ENCODE measurements at regions not wholly inside any gene's neighbourhood (a gene's known extent, or its start where the extent isn't known, plus 50 kb on each side); places are given as distances from the start of the nearest gene placed in this dataset.
A peak's percentile ranks its signal among the peaks of the same experiment; 100 is the strongest.

GRCh38 chr18:24975496-24976372 lies 376.2 kb downstream of the ZNF521 start:
- Histone ChIP-seq H3K9me3 (ENCODE audit: insufficient read depth in 2 of 2, low read depth in 1 of 2, low read length in 1 of 2) (no peaks in the 10 kb centered on the region), H3K79me1 (ENCODE audit: low read depth, low read length) (no peaks in the 10 kb centered on the region; the same call in 1 of the 2 replicates), H4K8ac (ENCODE audit: extremely low read depth, insufficient read depth, low read length) (no peak overlapping the region), H3K4me3 (ENCODE audit: extremely low read depth in 1 of 4, insufficient read depth in 2 of 4, low read depth in 3 of 4, low read length in 4 of 4) (no peak overlapping the region), H3K18ac (ENCODE audit: extremely low read depth, low read length) (no peak overlapping the region), H3K4me2 (ENCODE audit: insufficient read depth in 1 of 2, low read depth in 2 of 2, low read length in 2 of 2) (no peak overlapping the region), H3K36me3 (ENCODE audit: control insufficient read depth in 2 of 4, insufficient read depth in 4 of 4, low read length in 3 of 4) (no peaks in the 10 kb centered on the region), H3K4me1 (replicated peaks in 1 of 4; ENCODE audit: control insufficient read depth in 3 of 4, insufficient read depth in 4 of 4, low read length in 3 of 4) (peaks cover 0 to 7% (median 3%) of the 10 kb centered on the region in 4 experiments; a peak in 5 of 7 replicates), H2BK20ac (ENCODE audit: low read length) (no peak overlapping the region), H4K5ac (ENCODE audit: insufficient read length, low read depth, low read length) (no peak overlapping the region), H2AFZ (ENCODE audit: low read length) (no peak overlapping the region), H3K79me2 (ENCODE audit: control insufficient read depth in 1 of 2, insufficient read depth in 2 of 2, low read length in 2 of 2) (no peaks in the 10 kb centered on the region), H3K23ac (ENCODE audit: insufficient read length) (no peak overlapping the region), H2BK5ac (ENCODE audit: low read depth, low read length) (no peak overlapping the region), H3K9ac (replicated peaks in 1 of 4; ENCODE audit: extremely low read depth in 1 of 4, low read depth in 3 of 4, low read length in 3 of 4) (no peak overlapping the region), H3K27ac (ENCODE audit: low read depth, low read length) (no peak overlapping the region), H4K91ac (replicated peaks; ENCODE audit: insufficient read length, low read length) (no peak overlapping the region), H2AK5ac (ENCODE audit: low read depth, low read length) (no peak overlapping the region), H4K20me1 (replicated peaks in 1 of 2; ENCODE audit: control insufficient read depth in 1 of 2, insufficient read depth in 2 of 2, low read length in 2 of 2) (no peaks in the 10 kb centered on the region), H3K56ac (replicated peaks; ENCODE audit: insufficient read length, low read depth, low read length) (no peak overlapping the region), H3K27me3 (replicated peaks in 1 of 4; ENCODE audit: control insufficient read depth in 3 of 4, extremely low read depth in 1 of 4, insufficient read depth in 3 of 4, low read length in 3 of 4) (no peaks in the 10 kb centered on the region; a peak in 2 of 7 replicates), H2BK12ac (ENCODE audit: low read depth, low read length) (no peak overlapping the region), H2BK120ac (replicated peaks; ENCODE audit: low read depth, low read length) (no peak overlapping the region), H3K14ac (ENCODE audit: insufficient read length) (no peak overlapping the region), H3K4ac (replicated peaks; ENCODE audit: insufficient read length, low read depth, low read length) (no peak overlapping the region), H3K23me2 (ENCODE audit: low read depth, low read length) (no peaks in the 10 kb centered on the region), H2BK15ac (ENCODE audit: low read length) (no peak overlapping the region)
- DNase-seq (ENCODE audit: low read depth in 1 of 2, low spot score in 2 of 2) (peak in 1 of 2 experiments; percentile 22), FAIRE-seq (peak; percentile 7)
- 81% methylated on average over 6 of the region's 6 CpGs; no CpG with 5 or more reads in 1 of the 2 experiments for WGBS, 2 experiments (ENCODE audit: extremely low coverage in 1 of 2, insufficient coverage in 1 of 2, insufficient read length in 1 of 2, insufficient replicate concordance in 2 of 2, low coverage in 1 of 2, low lambda C conversion rate in 2 of 2, missing lambda C conversion rate in 1 of 2)
- ChIA-PET POLR2A (ENCODE audit: partially characterized antibody) (no interaction called here), CTCF (ENCODE audit: partially characterized antibody) (interaction anchor here (0.6 to 2.4 kb wide), 6 partner anchors 9 to 68 kb away, joined by 3 to 4 read pairs (median 4); no protein-coding TSS in a partner anchor)
- TF ChIP-seq RAD21 (IDR thresholded peaks at IDR 0.05 in 1 of 2, conservative IDR thresholded peaks at IDR 0.05 in 1 of 2; ENCODE audit: low read depth in 2 of 2, low read length in 2 of 2): no peak
- TF ChIP-seq POU5F1 (IDR thresholded peaks at IDR 0.05; ENCODE audit: low read depth, low read length): no peak
- no peak for TF ChIP-seq SIX5 (IDR thresholded peaks at IDR 0.05; ENCODE audit: low read depth, low read length)
- TF ChIP-seq YY1 (IDR thresholded peaks at IDR 0.05; ENCODE audit: low read depth, low read length): no peak
- no peak for TF ChIP-seq SAP30 (IDR thresholded peaks at IDR 0.05; ENCODE audit: insufficient read depth, insufficient replicate concordance, low read length)
- TF ChIP-seq BCL11A (IDR thresholded peaks at IDR 0.05; ENCODE audit: low read depth in 2 of 2, low read length in 2 of 2): no peak
- no peak for TF ChIP-seq RXRA (IDR thresholded peaks at IDR 0.05; ENCODE audit: insufficient read depth, low read depth, low read length)
- no peak for TF ChIP-seq CTBP2 (IDR thresholded peaks at IDR 0.05; ENCODE audit: borderline replicate concordance, insufficient read depth, insufficient read length, low read length)
- TF ChIP-seq TCF12 (IDR thresholded peaks at IDR 0.05; ENCODE audit: low read depth, low read length): no peak
- TF ChIP-seq TAF1 (IDR thresholded peaks at IDR 0.05; ENCODE audit: low read depth, low read length): no peak
- no peak for TF ChIP-seq HDAC6 (IDR thresholded peaks at IDR 0.05; ENCODE audit: low read depth, low read length)
- no peak for TF ChIP-seq GABPA (IDR thresholded peaks at IDR 0.05; ENCODE audit: borderline replicate concordance, insufficient read depth, low read length)
